Spleen (tissue), 7 donors: ENCODE measurements at regions not wholly inside any gene's neighbourhood (a gene's known extent, or its start where the extent isn't known, plus 50 kb on each side); places are given as distances from the start of the nearest gene placed in this dataset.

ENCODE experiments used
- CTCF ChIP-seq, 11 experiments: fragments of 200-600 bp in 7 of 11; fragments of 450-650 bp in 4 of 11; sonication (generic) in 4 of 11; IDR thresholded peaks in 8 of 11; conservative IDR thresholded peaks in 3 of 11; 1 replicate in 7 of 11; 2 replicates in 4 of 11; pipeline versions ENCODE4 v1.4.0 to v1.8.0; 2016 to 2021; ENCODE audit warnings: antibody characterized with exemption in 11 of 11, inconsistent platforms in 4 of 11, mild to moderate bottlenecking in 1 of 11
- POLR2A ChIP-seq, 3 donors: fragments of 450-650 bp; IDR thresholded peaks; one replicate each; pipeline ENCODE4 v1.5.1; 2017; ENCODE audit warnings: antibody characterized with exemption in 3 of 3, mild to moderate bottlenecking in 1 of 3
- POLR2AphosphoS5 ChIP-seq, 3 donors: sonication (generic); formaldehyde crosslinking; IDR thresholded peaks; one replicate each; pipeline ENCODE4 v1.5.1; 2017; ENCODE audit warnings: antibody characterized with exemption in 3 of 3
- donor health status: DM: no; HTN: no; CAD: no; lungs with moderate emphysema.
- donor health status: DM: no; HTN: no; CAD: no.
- donor health status: DM: no; HTN: no; CAD: no.

- TF ChIP-seq CTCF (IDR thresholded peaks at IDR 0.05 in 8 of 11, conservative IDR thresholded peaks at IDR 0.05 in 3 of 11) (peak in 1 of 11 experiments; percentile 7), POLR2AphosphoS5 (IDR thresholded peaks at IDR 0.05) (peak in 1 of 3 donors; percentile 42), POLR2A (IDR thresholded peaks at IDR 0.05) (no peak)
Measured at GRCh38 chr2:234146087-234146826, 95.8 kb downstream of the SPP2 start.
